DND-41 (cell line): ENCODE measurements at regions not wholly inside any gene's neighbourhood (a gene's known extent, or its start where the extent isn't known, plus 50 kb on each side); places are given as distances from the start of the nearest gene placed in this dataset.

ENCODE experiments used
- EZH2 ChIP-seq: IDR thresholded peaks from 3 replicates; pipeline ENCODE4 v1.6.1; 2012; ENCODE audit warnings: borderline replicate concordance, low read depth, mild to moderate bottlenecking, moderate library complexity, low read length, inconsistent platforms; ENCODE audit not compliant: severe bottlenecking
- TF ChIP-seq, protein P1 (sequence below): IDR thresholded peaks from 2 replicates; pipeline ENCODE4 v1.5.1; 2012; ENCODE audit warnings: borderline replicate concordance, low read length, moderate library complexity, mild to moderate bottlenecking; ENCODE audit not compliant: poor library complexity, severe bottlenecking; ENCODE audit errors: extremely low read depth

DNA sequence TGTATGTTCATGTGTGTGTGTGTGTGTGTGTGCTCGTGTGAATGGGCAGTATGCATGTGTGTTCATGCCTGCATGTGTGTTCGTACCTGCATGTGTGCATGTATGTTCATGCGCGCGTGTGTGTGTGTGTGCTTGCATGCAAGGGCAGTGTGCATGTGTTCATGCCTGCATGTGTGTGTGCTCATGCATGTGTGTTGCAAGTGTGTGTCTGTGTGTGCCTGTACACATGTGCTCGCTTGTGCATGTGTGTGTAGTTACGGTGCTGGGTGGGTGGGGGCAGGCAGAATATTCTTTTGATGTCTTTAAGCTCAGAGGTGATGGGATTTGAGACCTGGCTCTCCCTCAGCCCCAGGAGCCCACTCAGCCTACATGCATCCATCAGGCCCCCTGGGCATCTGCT is 822.1 kb downstream of the BRD1 start:
- TF ChIP-seq, protein P1, sequence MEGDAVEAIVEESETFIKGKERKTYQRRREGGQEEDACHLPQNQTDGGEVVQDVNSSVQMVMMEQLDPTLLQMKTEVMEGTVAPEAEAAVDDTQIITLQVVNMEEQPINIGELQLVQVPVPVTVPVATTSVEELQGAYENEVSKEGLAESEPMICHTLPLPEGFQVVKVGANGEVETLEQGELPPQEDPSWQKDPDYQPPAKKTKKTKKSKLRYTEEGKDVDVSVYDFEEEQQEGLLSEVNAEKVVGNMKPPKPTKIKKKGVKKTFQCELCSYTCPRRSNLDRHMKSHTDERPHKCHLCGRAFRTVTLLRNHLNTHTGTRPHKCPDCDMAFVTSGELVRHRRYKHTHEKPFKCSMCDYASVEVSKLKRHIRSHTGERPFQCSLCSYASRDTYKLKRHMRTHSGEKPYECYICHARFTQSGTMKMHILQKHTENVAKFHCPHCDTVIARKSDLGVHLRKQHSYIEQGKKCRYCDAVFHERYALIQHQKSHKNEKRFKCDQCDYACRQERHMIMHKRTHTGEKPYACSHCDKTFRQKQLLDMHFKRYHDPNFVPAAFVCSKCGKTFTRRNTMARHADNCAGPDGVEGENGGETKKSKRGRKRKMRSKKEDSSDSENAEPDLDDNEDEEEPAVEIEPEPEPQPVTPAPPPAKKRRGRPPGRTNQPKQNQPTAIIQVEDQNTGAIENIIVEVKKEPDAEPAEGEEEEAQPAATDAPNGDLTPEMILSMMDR, result no peak
- no peak for TF ChIP-seq EZH2
